ENCODE measurements at regions not wholly inside any gene's neighbourhood (a gene's known extent, or its start where the extent isn't known, plus 50 kb on each side); places are given as distances from the start of the nearest gene placed in this dataset.

GRCh38 chr20:61037498-61037897 is 214.6 kb upstream of the CDH4 start:
- DNase-seq = no peak

- DNase-seq = no peak
Measured at GRCh38 chr20:61041481-61041880, 210.6 kb upstream of the CDH4 start.

- no peak for DNase-seq
Measured at GRCh38 chr20:61042506-61043385, 209.3 kb upstream of the CDH4 start.

GRCh38 chr20:61043681-61044080 is 208.4 kb upstream of the CDH4 start:
- no peak for DNase-seq

GRCh38 chr20:61044499-61044898 is 207.6 kb upstream of the CDH4 start:
- DNase-seq = no peak

GRCh38 chr20:61045091-61045490 is 207.0 kb upstream of the CDH4 start:
- no peak for DNase-seq

- no peak for DNase-seq
Measured at GRCh38 chr20:61045876-61046585, 206.0 kb upstream of the CDH4 start.

- no peak for DNase-seq
Measured at GRCh38 chr20:61046721-61047351, 205.2 kb upstream of the CDH4 start.

- no peak for DNase-seq
Measured at GRCh38 chr20:61047515-61047914, 204.5 kb upstream of the CDH4 start.

GRCh38 chr20:61048302-61048701 is 203.8 kb upstream of the CDH4 start:
- no peak for DNase-seq

GRCh38 chr20:61049684-61050083 is 202.4 kb upstream of the CDH4 start:
- no peak for DNase-seq

GRCh38 chr20:61050336-61050890 is 201.6 kb upstream of the CDH4 start:
- no peak for DNase-seq

- DNase-seq = no peak
Measured at GRCh38 chr20:61052195-61052750, 199.8 kb upstream of the CDH4 start.

GRCh38 chr20:61052776-61053442 is 199.2 kb upstream of the CDH4 start:
- no peak for DNase-seq

- no peak for DNase-seq
Measured at GRCh38 chr20:61053487-61053886, 198.6 kb upstream of the CDH4 start.

GRCh38 chr20:61053889-61054288 is 198.2 kb upstream of the CDH4 start:
- DNase-seq = no peak

GRCh38 chr20:61054411-61054810 is 197.7 kb upstream of the CDH4 start:
- no peak for DNase-seq

GRCh38 chr20:61055180-61056010 is 196.7 kb upstream of the CDH4 start:
- DNase-seq = no peak

- DNase-seq = no peak
Measured at GRCh38 chr20:61056116-61056515, 195.9 kb upstream of the CDH4 start.

- no peak for DNase-seq
Measured at GRCh38 chr20:61056627-61057442, 195.2 kb upstream of the CDH4 start.
